SU-DHL-6 (cell line): ENCODE measurements at regions not wholly inside any gene's neighbourhood (a gene's known extent, or its start where the extent isn't known, plus 50 kb on each side); places are given as distances from the start of the nearest gene placed in this dataset.

Source experiments
- CTCF ChIP-seq: fragments of 200-600 bp; sonication (generic); IDR thresholded peaks from one replicate; pipeline ENCODE4 v1.5.1; 2017; ENCODE audit warnings: antibody characterized with exemption, mild to moderate bottlenecking, low read length, moderate library complexity; ENCODE audit not compliant: insufficient read depth, poor library complexity, severe bottlenecking
- EZH2phosphoT487 ChIP-seq: fragments of 200-600 bp; sonication (generic), shearing (Covaris generic); conservative IDR thresholded peaks from 2 replicates; pipeline ENCODE4 v1.6.1; 2018; ENCODE audit warnings: mild to moderate bottlenecking, antibody characterized with exemption, low read length, moderate library complexity, mixed read lengths

- TF ChIP-seq CTCF: no peak
- TF ChIP-seq EZH2phosphoT487: no peak
Measured at GRCh38 chr6:73985891-73986290, 289.9 kb downstream of the CD109 start.
